22Rv1 (cell line): ENCODE measurements at regions not wholly inside any gene's neighbourhood (a gene's known extent, or its start where the extent isn't known, plus 50 kb on each side); places are given as distances from the start of the nearest gene placed in this dataset.

Experiments used
- H3K27ac ChIP-seq: fragments of 450-650 bp; 2 replicates; pipeline ENCODE4 v1.5.1; 2017
- ZFX ChIP-seq: fragments of 450-650 bp; IDR thresholded peaks from 2 replicates; pipeline ENCODE4 v1.6.1; 2017; ENCODE audit warnings: antibody characterized with exemption, borderline replicate concordance
- TF ChIP-seq, protein P1 (sequence below): fragments of 450-650 bp; IDR thresholded peaks from 2 replicates; pipeline ENCODE4 v1.5.1; 2017; ENCODE audit warnings: mild to moderate bottlenecking

DNA sequence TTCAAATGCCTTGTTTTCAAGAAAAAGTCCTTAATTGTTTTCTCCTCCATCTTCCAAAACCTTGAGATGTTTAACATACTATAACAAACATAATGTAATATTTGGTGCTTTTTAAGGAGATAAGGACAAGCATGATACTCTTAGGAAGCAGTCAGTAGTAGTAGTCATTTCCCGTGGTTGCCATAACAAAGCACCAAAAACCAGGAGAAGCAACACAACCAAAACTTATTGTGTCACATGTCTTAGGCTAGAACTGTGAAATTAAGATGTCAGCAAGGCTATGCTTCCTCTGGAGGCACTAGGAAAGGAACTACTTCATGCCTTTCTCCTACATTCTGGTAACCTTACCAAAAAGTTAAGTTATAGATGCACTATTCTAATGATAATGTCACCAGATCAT lies 106.8 kb downstream of the MBL2 start:
- H3K27ac ChIP-seq = no peak overlapping the region
- no peak for TF ChIP-seq ZFX
- TF ChIP-seq, protein P1, sequence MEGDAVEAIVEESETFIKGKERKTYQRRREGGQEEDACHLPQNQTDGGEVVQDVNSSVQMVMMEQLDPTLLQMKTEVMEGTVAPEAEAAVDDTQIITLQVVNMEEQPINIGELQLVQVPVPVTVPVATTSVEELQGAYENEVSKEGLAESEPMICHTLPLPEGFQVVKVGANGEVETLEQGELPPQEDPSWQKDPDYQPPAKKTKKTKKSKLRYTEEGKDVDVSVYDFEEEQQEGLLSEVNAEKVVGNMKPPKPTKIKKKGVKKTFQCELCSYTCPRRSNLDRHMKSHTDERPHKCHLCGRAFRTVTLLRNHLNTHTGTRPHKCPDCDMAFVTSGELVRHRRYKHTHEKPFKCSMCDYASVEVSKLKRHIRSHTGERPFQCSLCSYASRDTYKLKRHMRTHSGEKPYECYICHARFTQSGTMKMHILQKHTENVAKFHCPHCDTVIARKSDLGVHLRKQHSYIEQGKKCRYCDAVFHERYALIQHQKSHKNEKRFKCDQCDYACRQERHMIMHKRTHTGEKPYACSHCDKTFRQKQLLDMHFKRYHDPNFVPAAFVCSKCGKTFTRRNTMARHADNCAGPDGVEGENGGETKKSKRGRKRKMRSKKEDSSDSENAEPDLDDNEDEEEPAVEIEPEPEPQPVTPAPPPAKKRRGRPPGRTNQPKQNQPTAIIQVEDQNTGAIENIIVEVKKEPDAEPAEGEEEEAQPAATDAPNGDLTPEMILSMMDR = no peak

DNA sequence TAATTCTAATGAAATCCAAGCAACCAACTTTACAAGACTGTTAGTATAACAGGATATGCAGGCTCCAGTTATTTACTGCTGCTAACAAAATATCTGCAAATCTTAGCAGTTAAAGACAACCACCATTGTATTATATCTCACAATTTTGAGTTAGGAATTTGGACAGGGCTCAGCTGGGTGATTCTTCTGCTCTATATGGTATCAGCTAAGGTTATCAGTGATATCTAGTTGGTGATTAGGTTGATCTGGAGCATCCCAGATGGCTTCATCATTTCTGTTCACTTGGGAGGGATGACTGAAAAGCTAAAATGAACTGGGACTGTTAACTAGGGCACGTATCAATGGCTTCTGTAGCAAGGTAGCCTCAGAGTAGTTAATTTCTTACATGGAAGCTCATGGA lies 105.7 kb downstream of the MBL2 start:
- no peak overlapping the region for H3K27ac ChIP-seq
- TF ChIP-seq, protein P1 = no peak
- no peak for TF ChIP-seq ZFX

DNA sequence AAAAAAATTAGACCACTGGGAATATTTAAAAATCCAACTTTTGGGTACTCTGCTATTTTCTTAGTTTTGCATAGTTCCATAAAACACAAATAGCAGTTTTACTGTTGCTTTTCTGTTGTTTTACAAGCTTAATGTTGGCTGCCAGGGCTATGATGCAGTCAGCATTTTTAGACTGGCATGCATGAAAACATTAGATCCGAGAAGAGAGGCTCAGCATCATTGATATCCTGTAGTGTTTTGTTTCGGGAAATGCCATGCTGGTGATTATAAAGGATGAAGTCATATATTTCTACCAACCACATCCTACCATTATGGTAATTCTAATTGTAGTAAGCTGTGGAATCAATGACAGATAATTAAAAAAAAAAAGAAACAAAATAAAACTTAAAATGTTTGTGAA lies 104.6 kb downstream of the MBL2 start:
- TF ChIP-seq, protein P1 = no peak
- no peak for TF ChIP-seq ZFX
- no peak overlapping the region for H3K27ac ChIP-seq

DNA sequence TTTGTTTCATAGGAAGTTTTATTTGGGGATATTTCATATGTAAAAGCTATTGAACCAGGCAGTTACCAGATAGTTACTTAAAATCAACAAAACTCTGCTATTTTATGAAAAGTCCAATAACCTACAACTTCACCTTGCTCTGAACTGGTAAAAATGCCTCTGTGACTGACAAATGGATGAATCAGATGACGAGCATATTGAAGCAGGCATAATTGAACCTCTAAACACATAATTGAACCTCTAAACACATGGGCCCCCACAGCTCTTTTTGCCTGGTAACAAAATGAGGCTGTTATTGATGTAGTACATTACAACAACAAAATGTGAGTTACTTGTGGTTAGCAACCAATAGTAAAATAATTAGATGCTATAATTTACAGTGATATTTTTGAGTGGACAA lies 99.7 kb downstream of the MBL2 start:
- TF ChIP-seq ZFX = no peak
- TF ChIP-seq, protein P1 = no peak
- H3K27ac ChIP-seq = no peak overlapping the region

DNA sequence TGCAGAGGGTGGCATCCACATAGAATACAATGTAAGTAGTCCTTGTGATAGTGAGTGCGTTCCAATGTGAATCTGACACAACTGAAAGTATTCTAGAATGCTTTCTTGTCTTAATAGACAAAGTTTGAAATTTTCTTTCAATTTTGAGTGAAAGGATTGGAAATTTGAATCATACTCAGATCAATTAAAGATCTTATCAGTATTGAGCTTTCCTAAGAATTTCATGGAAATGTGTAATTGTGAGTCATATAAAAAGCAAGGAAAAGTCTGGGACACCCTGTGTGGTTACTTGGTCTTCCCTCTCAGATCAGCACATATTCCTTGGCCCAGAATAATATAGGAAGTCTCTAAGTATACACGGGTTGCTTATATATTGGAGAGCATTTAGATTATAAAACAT lies 99.1 kb downstream of the MBL2 start:
- TF ChIP-seq ZFX = no peak
- TF ChIP-seq, protein P1 = no peak
- H3K27ac ChIP-seq = no peak overlapping the region

DNA sequence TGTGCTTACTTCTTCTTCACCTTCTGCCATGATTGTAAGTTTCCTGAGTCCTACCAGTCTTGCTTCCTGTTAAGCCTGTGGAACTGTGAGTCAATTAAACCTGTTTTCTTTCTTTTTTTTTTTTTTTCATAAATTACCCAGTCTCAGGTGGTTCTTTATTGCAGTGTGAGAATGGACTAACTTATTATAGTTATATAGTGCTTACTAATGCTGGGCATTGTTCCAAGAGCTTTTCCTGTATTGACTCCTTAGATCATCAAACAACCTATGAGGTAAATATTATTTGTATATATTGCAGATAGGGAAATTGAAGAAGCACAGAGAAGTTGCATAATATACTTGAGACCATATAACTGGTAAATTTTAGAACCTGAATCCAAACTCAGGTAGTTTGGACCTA lies 98.1 kb downstream of the MBL2 start:
- no peak overlapping the region for H3K27ac ChIP-seq
- TF ChIP-seq, protein P1 = no peak
- no peak for TF ChIP-seq ZFX

DNA sequence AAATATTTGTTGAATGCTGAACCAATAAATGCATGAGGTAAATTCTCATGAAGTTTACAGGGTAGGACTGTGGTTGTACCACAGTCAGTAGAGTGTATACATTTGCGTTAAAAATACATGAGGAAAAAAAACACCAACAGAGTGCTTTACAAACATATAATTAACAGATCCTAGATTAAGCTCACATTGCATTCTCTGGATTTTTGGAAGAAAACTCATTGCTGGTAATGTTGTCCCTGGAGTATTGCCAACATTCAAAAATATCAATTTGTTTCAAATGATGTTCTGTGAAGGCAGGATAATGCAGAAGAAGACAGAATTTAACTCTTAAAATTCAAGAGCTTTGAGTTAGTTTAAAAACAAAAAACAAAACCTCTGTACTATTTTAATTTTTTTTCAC lies 95.5 kb downstream of the MBL2 start:
- TF ChIP-seq, protein P1 = no peak
- no peak for TF ChIP-seq ZFX
- no peak overlapping the region for H3K27ac ChIP-seq
